Astrocyte of the cerebellum (primary cell): ENCODE measurements at regions not wholly inside any gene's neighbourhood (a gene's known extent, or its start where the extent isn't known, plus 50 kb on each side); places are given as distances from the start of the nearest gene placed in this dataset.

Source experiments
- DNase-seq: peaks from one replicate; pipeline ENCODE4 v3.0.0-alpha.2; 2011; ENCODE audit warnings: low read depth
- H3K4me3 ChIP-seq: 2 replicates; pipeline ENCODE4 v1.5.1; 2011; ENCODE audit warnings: mild to moderate bottlenecking, low read depth, low read length, moderate library complexity
- in situ Hi-C: cut with HindIII; loops from 2 replicates; pipeline ENCODE4 v1.10.0; 2017; ENCODE audit warnings: low sequenced_read_pairs
- TF ChIP-seq, protein P1 (sequence below): IDR thresholded peaks from 2 replicates; pipeline ENCODE4 v1.5.1; 2012; ENCODE audit warnings: low read length, low read depth, moderate library complexity, mild to moderate bottlenecking; ENCODE audit errors: missing control alignments

- in situ Hi-C loops = no loop called here
- no peak for DNase-seq
- TF ChIP-seq, protein P1, sequence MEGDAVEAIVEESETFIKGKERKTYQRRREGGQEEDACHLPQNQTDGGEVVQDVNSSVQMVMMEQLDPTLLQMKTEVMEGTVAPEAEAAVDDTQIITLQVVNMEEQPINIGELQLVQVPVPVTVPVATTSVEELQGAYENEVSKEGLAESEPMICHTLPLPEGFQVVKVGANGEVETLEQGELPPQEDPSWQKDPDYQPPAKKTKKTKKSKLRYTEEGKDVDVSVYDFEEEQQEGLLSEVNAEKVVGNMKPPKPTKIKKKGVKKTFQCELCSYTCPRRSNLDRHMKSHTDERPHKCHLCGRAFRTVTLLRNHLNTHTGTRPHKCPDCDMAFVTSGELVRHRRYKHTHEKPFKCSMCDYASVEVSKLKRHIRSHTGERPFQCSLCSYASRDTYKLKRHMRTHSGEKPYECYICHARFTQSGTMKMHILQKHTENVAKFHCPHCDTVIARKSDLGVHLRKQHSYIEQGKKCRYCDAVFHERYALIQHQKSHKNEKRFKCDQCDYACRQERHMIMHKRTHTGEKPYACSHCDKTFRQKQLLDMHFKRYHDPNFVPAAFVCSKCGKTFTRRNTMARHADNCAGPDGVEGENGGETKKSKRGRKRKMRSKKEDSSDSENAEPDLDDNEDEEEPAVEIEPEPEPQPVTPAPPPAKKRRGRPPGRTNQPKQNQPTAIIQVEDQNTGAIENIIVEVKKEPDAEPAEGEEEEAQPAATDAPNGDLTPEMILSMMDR = no peak
- H3K4me3 ChIP-seq = no peak overlapping the region
Measured at GRCh38 chr15:89412905-89413411, 78.3 kb upstream of the POLG start.

- in situ Hi-C loops = no loop called here
- TF ChIP-seq, protein P1 = no peak
- no peak for DNase-seq
- H3K4me3 ChIP-seq = no peak overlapping the region
Measured at GRCh38 chr15:89410039-89410435, 75.4 kb upstream of the POLG start.

GRCh38 chr15:89409184-89410038 lies 74.8 kb upstream of the POLG start:
- DNase-seq = no peak
- in situ Hi-C loops = no loop called here
- peak overlapping the region; percentile 28 for H3K4me3 ChIP-seq
- TF ChIP-seq, protein P1 = no peak

DNA sequence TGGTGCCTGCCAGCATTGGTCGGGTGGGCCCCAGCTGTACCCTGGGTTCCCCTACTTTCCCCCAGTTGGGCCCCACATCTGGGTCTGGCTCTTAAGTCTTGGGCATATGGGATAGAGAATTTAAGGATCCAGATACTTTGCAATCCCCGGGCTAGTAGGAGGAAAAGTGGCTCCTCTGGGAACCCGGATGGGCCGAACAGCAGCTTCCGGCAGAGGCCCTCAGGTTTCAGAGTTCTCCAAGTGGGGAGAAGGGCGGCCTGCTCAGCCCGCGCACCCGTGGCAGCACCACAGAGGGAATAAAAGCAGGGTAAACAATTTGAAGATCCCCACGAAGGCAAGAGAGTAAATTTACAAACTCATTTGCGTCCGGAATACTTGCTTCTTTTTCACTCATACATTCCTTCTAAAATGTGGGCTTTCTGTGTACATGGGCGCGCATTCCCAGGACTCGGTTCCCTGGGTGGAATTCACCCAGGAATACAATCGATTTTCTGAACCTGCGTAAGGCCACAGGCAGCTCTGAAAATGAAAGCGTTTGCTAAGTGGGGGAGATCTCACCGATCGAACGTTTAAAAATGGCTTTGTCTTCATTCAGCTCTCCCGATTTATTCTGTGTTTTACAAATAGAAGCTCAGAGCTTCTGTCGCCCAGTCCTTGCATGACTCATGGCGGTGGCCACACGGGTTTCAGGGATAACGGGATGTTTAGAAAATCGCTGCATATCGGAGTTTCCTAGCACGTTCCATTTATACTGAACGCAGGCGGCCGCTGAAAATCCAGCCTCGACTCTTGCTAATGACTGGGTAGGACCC lies 74.0 kb upstream of the POLG start:
- H3K4me3 ChIP-seq = peak overlapping the region; percentile 28
- in situ Hi-C loops = no loop called here
- TF ChIP-seq, protein P1 = no peak
- DNase-seq = no peak

DNA sequence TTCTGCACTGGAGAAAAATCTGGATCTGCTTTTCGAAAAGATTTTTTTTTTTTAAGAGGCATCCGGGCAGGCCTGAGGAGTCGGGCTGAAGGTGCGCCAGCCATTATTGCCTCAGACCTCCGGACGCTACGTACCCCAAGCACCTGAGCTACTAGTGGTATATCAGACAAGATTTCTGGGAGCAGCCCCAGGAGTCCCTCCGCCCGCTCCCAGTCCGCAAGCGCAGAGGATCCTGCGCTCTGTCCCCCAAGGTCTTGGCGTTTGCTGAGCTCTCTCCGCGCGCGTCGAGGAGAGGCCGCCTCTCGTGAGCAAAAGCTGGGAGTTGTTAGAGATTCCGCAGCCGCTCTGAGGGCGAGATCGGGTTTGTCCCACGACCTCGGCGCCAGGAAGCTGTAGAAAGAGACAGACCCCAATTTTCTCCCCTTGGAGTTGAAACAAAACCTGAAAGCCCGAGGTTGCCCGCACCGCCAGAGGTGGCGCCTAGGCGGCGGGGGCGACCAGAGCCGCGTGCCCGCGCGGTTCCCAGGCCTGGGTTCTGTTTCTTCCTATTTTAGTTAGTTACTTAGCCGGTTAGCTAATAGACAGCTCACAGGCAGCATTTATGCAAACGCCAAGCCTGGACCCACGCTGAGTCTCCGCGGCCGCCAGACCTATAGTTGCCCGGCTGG lies 72.5 kb upstream of the POLG start:
- no peak for DNase-seq
- in situ Hi-C loops = no loop called here
- TF ChIP-seq, protein P1 = no peak
- H3K4me3 ChIP-seq = no peak overlapping the region
